NCI-H524 treated with DMSO at 0.1 percent for 48 hours (cell line): ENCODE measurements at regions not wholly inside any gene's neighbourhood (a gene's known extent, or its start where the extent isn't known, plus 50 kb on each side); places are given as distances from the start of the nearest gene placed in this dataset.

ENCODE experiments used
- DNase-seq: peaks from one replicate; lab custom pipeline; 2025; lab: John Stamatoyannopoulos, UW

DNA sequence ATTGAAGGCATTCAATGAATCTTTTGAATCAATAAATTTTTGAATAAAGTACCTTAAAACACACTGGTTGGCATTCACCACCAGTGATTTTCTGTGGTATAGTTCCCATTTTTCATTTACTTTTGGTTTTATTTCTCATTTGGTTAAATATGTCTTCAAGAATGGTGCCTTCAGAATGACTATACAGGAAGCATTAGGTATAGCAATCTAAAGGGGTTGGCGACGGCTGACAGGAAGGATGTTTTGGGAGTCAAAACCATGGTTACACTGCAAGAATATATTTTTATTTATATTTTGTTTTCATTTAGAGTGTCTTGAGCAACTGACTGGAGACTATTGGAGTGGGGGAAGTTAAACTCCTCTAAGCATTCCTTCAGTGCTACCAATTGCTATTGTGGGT, 235.7 kb downstream of the HTR1A start:
- no peak for DNase-seq

DNA sequence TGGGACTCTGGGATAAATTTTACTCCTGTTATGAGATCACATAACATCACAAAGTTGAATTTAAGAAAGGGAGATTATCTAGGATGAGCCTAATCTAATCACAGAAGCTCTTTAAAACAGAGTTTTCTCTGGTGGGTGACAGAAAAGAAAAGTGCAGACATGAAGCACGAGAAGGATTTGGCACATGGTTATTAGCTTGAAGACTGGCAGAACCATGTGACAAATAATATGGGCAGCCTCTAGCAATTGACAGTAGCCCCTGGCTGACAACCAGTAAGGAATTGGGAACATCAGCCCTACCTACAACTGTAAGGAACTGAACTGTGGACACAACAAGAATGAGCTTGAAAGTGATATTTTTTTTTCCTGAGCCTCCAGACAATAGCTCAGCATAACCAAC, 243.1 kb downstream of the HTR1A start:
- DNase-seq, result no peak

DNA sequence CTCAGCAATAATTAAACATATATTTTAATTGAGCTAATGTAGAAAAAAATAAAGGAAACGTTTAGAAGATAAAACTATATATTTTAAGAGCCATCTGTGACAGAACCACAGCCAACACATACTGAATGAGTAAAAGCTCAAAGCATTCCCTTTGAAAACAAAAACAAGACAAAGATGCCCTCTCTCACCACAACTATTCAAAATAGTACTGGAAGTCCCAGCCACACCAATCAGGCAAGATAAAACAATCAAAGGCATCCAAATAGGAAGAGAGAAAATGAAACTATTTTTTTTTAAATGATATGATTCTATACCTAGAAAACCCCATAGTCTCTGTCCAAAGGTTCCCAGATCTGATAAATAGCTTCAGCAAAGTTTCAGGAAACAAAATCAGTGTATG, 262.0 kb downstream of the HTR1A start:
- no peak for DNase-seq

DNA sequence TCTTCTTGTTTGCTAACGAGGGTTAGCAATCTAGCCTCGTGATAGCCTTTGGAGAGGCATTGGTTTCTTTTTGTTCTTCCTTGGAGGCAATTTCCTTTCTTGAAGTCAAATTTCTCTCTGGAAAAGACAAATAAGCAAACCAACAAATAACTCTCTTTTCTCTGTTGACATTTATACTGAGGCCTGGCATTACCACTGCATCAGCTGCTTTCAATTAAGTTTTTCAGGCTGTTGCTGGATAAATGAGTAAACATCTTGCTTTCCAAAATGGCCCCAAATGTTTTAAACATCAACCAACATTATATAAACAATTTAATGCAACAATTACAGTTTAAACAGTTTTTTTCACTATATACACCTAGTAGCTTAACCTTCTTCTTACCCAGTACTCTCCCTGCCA, 264.4 kb downstream of the HTR1A start:
- no peak for DNase-seq

DNA sequence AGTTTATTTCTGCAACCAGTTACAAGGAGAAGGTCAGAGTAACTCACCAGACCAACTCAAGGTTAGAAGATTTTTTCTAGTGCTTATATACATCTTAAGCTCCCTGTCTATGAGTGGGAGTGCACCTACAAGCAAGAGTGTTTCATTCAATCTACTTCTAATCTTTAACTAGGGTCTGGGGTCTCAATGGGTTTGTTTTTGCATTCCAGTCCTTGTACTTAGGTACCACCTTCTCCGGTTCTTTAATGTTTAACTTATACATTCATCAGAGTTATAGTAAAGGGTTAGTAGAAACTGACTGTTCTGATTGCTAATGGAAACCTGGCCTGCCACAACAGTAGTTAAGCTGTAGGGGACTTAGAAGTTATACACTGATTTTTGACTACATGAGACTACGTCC, 271.7 kb downstream of the HTR1A start:
- no peak for DNase-seq

DNA sequence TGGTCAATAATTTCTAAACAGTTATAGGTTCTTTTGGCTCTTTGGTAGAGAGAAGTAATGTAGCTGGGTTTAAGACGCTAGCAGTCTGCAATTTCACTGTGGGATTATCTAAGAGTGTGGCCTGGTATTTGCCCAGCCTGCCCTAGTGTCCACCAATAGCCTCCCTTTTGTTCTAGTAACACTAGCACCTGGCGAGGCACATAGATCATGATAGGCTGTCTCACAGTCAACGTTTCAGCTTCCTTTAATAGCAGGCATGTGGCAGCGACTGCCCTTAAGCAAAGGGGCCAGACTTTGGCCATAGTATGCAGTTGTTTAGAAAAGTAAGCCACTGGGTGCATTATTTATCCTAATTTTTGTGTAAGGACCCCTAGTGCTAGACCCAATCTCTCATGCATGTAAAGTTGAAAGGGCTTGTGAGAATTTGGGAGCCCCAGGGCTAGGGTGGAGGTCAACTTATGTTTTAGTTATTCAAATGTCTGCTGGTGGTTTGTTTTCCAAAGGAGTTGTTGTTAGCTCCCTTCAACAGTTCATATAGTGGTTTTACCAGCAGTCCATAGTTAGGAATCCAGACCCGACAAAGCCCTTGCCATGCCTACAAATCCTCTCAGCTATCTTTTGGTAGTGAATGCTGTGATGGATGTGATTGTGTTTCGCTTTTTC, 274.3 kb downstream of the HTR1A start:
- no peak for DNase-seq

DNA sequence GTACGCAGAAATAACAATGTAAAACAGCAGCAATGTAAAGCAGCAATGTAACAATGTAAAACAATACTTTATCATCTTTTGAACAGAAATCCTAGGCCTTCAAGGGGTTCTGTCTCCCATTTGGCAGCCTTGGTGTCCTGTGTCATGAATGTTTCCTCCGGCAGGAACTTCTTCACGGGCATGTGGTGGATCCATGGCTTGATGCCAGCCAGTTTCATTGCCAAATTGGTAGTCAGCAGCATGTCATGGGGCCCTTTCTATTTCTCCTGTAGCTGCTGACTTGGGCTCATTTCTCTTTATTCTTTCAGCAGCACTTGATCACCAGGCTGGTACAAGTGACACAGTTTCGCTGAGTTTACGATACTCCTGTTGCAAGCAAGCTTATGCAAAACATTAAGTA, 275.3 kb downstream of the HTR1A start:
- DNase-seq, result no peak

DNA sequence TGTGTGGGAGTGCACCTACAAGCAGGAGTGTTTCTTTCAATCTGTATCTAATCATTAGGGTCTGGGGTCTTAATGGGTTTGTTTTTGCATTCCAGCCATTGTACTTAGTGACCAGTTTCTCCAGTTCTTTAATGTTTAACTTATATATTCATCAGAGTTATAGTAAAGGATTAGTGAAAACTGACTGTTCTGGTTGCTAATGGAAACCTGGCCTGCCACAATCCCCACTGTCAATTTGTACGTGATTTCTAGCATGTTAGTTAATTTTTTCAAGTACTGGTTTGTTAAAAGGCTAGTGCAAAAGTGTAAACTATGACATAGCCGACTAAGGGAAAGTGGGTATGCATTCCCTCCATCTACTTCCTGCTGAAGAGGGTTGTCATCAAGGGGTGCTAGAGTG, 276.1 kb downstream of the HTR1A start:
- DNase-seq, result no peak

DNA sequence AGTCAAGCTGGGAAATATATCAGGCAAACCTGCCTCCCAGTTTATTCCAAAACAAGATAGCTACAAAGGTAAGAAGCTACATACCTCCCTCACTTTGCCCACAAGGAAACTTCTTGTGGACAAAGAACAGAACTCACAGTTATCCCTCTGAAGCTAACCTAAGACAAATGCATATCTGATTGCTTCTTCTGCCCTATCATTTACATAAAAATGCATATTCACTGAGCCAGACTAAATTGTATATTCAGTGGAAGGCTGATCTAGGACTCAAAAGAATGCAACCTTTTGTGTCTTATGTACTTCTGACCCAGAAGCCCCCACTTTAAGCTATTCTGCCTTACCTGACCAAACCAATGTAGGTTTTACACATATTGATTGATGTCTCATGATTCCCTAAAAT, 276.8 kb downstream of the HTR1A start:
- no peak for DNase-seq

DNA sequence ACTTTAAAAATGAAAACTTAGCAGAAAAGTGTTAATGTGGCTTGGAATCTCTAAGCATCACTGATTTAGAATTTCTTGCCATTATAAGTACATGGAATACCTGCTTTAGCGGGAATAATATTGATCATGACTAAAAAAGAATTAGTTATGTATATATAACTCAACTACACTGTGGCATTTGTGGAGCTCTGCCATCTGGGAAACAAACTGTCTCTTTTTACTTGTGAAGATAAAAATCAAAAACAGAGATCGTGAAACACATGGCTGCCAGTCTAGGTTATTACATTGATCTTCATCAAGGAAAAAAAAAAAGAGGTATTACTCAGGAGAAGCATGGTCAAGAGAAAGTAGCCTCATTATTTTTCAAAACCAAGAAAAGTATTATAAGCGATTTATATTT, 287.4 kb downstream of the HTR1A start:
- no peak for DNase-seq

DNA sequence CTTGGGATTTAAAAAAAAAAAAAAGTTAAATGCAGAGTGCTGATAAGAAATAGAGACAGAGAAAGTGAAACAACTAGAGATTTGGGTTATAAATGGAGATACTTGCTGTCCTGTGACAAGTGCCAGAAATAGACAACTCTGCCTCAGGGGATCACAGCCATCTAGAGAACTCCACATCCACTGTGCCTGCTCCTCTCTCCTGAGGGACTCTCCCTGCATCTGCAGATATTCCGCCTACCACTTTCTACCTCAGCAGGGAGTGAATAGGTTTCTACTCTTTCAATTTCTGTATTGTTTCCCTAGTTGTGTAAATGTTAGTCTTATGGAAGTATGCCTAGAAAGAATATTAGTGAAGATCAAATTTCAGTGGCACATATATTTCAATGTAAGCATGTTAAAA, 307.2 kb downstream of the HTR1A start:
- DNase-seq, result no peak

DNA sequence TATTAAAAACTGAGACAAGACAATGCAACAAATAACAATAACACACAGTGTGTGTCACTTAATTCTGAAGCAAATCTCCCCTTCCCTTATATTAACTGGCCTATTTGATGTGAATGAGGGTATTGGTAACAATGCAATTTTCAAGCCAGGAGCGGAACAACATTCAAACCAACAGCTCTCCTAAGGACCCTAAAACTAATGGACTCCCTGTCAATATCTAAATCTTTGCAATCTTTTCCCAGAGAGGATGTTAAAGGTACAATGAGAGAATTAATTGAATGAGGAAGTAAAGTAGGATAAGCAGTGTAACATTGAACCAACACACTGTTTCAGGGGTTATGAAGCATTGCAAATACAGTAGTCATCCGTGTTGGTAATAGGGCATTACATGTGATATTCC, 311.7 kb downstream of the HTR1A start:
- no peak for DNase-seq

DNA sequence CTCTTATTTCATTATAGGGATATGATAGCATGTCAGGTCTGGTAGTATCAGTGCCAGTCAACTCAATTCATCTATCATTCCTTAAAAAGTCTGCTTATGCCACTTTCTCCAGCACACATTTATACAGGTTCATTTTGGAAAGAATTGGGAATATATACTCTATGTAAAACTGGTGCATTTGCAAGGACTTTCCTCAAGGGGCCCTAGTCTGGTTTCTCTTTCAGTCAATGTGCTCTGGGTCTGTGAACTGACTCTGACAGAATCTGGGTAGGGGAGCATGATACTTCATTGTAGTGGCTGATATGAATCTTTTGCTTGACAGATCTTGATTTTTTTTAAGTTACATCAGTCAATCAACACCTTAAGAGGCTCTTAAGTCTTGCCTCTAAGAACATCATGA, 313.9 kb downstream of the HTR1A start:
- no peak for DNase-seq

DNA sequence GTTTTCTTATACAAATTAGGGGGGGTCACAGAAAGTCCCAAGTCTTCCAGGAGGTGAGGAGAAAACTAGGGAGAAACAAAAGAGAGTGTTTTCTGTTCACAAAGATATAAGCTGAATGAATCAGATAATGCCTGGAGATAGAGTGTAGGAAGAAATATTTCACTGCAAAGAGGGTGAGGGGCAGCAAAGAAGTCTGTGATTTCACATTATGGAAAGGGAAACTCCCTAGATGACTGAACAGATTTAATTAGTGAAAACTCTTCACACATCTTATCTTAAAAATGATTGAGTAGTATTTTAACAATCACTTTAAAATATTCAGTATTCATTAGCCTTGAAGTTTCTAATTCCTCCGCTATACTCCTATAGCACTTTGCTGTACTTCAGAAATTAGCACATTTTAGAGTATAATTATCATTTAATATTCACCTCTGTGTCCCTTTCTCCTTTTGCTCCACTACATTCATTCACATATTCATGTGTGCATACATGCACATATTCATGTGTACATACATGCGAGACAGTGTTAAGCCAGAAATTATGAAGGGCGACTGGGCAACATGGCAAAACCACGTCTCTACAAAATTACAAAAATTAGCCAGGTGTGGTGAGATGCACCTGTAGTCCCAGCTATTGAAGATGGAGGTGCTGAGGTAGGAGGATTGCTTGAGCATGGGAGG, 332.2 kb downstream of the HTR1A start:
- DNase-seq, result no peak

DNA sequence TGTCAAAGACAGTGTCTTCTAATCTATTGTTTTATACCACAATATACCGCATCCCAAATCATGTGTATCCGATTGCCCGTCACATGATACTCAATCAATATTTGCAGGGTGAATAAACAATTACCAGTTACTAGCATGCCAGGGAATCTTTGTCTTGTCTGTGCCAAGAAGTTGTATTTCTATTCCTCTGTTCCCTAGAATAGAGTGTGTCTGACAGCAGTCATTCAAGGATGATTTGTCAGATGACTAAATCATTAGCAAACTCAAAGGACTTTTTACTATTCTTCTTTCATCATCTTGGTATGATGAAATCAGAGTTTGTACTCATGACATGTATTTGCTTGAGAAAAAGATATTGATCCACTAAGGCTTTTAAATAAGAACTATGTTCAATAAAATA, 348.8 kb downstream of the HTR1A start:
- DNase-seq, result no peak

DNA sequence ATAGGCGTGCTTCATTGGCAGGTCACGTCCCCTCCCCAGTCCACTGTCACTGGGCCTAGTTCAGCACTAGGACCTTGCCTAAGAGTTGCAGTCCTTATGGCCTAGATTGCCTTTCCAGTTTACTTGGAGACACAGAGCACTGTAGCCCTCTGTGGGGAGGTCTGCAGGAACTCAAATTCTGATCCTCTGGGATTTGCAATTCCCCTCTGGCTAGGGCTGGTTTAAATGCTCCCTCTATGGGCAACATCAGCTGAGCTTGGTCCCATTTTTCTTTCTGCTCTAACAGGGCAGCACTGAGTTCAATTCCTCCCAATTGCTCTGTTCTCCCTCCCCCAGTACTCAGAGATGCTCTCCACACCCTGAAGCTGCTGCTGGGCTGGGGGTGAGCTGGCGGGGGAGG, 358.2 kb downstream of the HTR1A start:
- no peak for DNase-seq

DNA sequence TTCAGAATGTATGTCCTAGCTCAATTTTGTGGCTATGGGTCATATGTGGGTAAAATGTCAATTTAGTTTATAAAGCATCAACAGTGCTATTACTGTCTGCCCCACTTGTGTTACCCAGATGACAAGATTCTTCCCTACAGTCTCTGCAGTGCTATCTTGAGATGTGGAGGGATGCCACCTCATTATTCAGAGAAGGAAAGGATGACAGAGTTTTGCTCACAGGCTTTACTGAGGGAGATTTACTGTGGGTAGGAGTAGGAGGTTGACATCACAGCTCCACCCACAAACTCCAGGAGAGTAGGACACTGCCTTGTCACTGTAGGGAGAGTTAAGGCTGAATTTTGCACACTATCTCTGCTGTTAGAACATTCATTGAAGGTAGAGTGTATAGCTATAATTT, 359.3 kb downstream of the HTR1A start:
- DNase-seq, result no peak

DNA sequence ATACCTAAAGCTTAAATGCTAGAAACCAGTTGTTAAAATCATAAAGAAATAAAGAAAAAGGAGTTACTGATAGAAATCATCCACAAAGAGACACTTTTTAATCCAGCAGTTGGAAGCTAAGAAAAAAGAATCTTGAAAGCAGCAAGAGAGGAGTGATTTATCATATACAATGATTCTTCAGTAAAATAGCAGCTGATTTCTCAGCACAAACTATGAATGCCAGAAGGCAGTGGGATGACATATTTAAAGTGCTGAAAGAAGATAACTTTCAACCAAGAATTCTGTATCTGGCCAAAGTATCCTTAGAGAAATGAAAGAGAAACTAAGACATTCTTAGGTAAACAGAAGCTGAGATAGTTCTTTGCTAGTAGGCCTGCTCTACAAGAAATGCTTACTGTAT, 366.0 kb downstream of the HTR1A start:
- DNase-seq, result no peak

DNA sequence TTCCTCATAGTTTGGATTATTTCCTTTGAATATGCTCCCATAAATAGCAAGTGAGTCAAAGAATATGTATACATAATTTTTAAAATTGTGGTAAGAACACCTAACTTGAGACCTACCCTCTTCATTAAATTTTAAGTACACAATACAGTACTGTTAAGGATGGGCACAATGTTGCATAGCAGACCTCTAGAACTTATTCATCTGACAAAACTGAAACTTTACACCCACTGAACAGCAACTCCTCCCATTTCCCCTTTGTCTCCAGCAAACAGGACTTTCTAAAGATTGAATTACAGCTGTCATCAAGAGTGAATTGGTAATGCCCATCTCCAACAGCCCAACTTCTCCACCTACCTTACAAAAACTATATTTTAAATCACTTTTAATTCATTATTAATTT, 388.9 kb downstream of the HTR1A start:
- DNase-seq, result no peak

DNA sequence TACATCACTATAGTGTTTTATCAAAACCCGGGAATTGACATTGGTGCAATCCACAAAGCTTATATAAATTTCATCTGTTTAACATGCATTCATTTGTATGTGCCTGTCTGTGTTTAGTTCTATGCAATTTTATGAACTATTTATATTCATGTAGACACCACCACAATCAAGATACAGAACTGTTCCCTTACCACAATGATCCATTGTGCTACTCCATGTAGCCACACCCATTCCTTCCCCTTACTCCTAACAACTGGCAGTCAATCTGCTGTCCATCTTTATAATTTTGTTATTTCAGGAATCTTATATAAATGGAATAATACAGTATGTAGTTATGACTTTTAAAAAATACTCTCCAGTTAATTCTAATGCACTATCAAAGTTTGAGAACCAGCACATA, 389.5 kb downstream of the HTR1A start:
- no peak for DNase-seq

DNA sequence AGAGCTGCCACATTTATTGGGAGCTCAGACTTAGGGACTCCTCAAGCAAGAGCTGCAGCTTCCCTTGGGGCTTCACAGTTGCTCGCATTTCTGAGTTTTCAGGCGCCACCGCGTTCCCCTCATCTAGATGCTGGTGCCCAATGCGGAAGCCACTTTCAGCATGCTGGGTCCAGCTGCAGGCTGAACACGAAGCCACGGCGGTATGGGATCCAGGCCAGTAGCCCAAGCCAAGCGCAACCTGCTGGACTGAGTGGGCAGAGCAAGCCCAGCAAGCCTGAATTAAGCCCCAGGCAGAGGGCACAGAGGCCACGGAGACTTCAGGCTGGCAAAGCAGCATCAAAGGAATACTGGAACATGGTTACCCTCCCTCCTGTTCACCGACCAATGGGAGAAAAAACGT, 391.5 kb downstream of the HTR1A start:
- DNase-seq, result no peak

DNA sequence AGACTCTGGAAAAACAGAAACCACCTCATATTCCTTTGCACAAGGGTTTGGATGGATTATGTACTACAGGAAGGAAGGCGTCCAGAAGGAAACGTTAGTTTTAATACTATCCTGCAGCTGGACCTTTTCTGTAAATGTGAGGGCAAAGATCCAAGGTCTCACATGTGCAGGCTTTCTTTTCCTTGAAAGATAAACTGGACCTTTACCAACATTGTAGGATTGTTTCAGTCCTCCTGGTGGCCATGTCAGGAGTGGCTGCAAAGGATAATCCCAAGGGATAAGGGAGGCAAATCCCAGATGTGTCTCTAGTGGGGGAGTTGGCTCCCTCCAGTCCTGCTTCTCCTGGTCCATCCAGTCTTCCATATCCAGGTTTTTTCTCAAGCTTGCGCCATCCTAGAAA, 397.5 kb downstream of the HTR1A start:
- DNase-seq, result no peak

DNA sequence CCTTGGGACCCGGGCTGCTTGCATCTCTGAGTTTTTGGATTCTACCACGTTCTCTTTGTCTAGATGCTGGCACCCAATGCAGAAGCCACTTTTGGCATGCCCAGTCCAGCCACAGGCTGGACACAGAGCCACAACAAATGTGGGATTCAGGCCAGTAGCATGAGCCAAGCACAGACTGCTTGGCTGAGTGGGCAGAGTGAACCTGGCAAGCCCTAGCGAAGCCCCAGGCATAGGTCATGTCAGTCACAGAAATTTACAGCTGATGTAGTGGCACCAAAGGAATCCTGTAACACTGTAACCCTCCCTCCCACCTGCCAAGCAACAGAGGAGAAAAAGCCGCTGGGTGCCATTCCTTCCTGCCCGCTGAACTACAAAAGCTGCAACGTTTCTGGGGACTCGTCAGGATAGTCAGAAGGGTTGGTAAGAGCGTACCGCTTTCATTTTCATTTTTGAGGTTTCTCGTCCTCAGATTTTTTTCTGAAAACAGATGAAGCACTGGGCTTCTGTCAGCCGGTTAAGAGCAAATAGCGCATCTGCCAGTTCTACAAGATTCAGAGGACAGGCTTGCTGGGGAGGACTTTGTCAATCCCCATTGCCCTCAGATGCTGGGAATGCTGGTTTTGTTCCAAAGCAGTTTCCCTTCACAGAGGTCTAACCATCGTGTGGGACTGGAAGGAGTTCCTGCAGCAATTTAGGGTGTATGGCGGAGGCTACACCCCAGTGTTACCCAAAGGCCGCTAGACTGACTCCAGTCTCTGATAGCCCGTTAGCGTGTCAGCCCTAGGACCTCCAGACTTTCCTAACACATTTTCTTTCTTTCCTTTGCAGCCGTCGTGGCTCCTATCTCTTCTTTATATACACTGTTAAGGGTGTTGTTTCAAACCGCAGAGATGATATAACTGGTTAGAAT, 399.0 kb downstream of the HTR1A start:
- no peak for DNase-seq
